Upper lobe of left lung (tissue), 6 donors: ENCODE measurements at regions not wholly inside any gene's neighbourhood (a gene's known extent, or its start where the extent isn't known, plus 50 kb on each side); places are given as distances from the start of the nearest gene placed in this dataset.

Experiments used
- ATAC-seq, 2 donors: fragments of 200-7000 bp; cut with Tn5 transposase; one replicate each; pipeline ENCODE4 v1.9.1; 2022; ENCODE audit warnings: mild to moderate bottlenecking in 2 of 2, moderate library complexity in 2 of 2; ENCODE audit not compliant: low FRiP score in 2 of 2
- DNase-seq, 2 donors: peaks; one replicate each; pipeline ENCODE4 v3.0.0-alpha.2; 2019 to 2020
- H3K27ac ChIP-seq, 4 donors: fragments of 200-600 bp; sonication (generic); one replicate each; pipeline ENCODE4 v1.5.1; 2016 to 2019
- H3K27me3 ChIP-seq, 4 donors: fragments of 200-600 bp; sonication (generic); one replicate each; pipeline ENCODE4 v1.5.1; 2017 to 2019
- H3K36me3 ChIP-seq, 4 donors: fragments of 200-600 bp; sonication (generic); one replicate each; pipeline ENCODE4 v1.5.1; 2016 to 2019
- H3K4me1 ChIP-seq, 4 donors: fragments of 200-600 bp; sonication (generic); one replicate each; pipeline ENCODE4 v1.5.1; 2018 to 2019
- H3K4me3 ChIP-seq, 4 donors: fragments of 200-600 bp; sonication (generic); one replicate each; pipeline ENCODE4 v1.5.1; 2017 to 2019; ENCODE audit warnings: mild to moderate bottlenecking in 2 of 4, moderate library complexity in 1 of 4
- H3K9me3 ChIP-seq, 4 donors: fragments of 200-600 bp; sonication (generic); one replicate each; pipeline ENCODE4 v1.5.1; 2018 to 2019
- EP300 ChIP-seq, 4 donors: sonication (generic); formaldehyde crosslinking; IDR thresholded peaks; one replicate each; pipeline ENCODE4 v1.5.1; 2017; ENCODE audit warnings: antibody characterized with exemption in 4 of 4, control low read depth in 2 of 4
- POLR2A ChIP-seq, 4 donors: fragments of 450-650 bp; IDR thresholded peaks; one replicate each; pipeline ENCODE4 v1.5.1; 2016 to 2017; ENCODE audit warnings: antibody characterized with exemption in 4 of 4, mild to moderate bottlenecking in 2 of 4
- POLR2AphosphoS5 ChIP-seq, 2 donors: sonication (generic); formaldehyde crosslinking; IDR thresholded peaks; one replicate each; pipeline ENCODE4 v1.5.1; 2017; ENCODE audit warnings: antibody characterized with exemption in 2 of 2
- WGBS, 2 donors: methylation state at CpG; one replicate each; pipeline ENCODE4 v1.1.5; 2017 to 2018; 5-methylcytosine and 5-hydroxymethylcytosine counted together
- TF ChIP-seq, protein P1 (sequence below), 6 experiments: fragments of 450-650 bp in 4 of 6; fragments of 200-600 bp in 2 of 6; sonication (generic) in 2 of 6; IDR thresholded peaks; one replicate each; pipeline ENCODE4 v1.5.1; 2016 to 2019; ENCODE audit warnings: antibody characterized with exemption in 6 of 6
- donor health status: DM: no; HTN: no; CAD: no; lungs with moderate emphysema.
- donor health status: DM: no; HTN: yes; CAD: no; lungs with severe emphysema.

DNA sequence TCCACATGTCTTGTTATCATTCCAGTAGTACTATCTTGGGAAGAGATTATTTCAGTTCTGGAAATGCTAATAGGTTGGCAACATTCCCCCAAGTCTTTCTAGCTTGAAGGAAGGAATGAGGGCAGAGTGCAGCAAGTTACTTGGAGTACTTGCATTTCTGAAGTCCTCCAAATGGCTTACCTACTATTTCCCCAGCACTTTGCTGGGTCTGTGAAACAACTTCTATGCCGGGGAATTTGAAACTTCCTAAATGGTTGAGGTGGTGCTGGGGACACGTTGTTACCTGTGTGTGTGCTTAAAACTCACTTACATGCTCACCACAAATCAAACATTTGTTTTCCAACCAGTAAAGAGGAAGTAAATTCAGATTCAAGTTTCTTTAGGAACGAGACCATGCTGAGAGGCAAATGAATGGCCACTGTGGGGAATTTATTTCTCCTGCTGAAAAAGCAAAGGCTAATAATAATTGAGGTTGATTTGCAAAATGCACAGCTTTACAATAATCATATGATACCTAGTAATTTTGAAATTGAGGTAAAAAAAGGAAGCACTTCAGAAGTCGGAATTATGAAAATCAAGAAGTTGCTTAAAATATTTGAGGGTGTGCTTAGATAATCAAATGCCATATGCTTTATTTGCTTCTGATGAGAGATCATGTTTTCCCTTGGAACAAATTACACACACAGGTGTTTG lies 1167.7 kb upstream of the ZEB2 start:
- Histone ChIP-seq H3K9me3 (no peaks in the 10 kb centered on the region), H3K27me3 (no peaks in the 10 kb centered on the region), H3K27ac (peak overlapping the region in 2 of 4 donors; percentile 28), H3K4me3 (peak overlapping the region in 1 of 4 donors; percentile 5), H3K4me1 (peaks cover 0 to 4% (median 2%) of the 10 kb centered on the region in 4 donors), H3K36me3 (no peaks in the 10 kb centered on the region)
- peak in 1 of 2 donors; percentile 48 for DNase-seq
- 31 to 39% methylated on average over 4 of the region's 4 CpGs for WGBS, 2 donors
- ATAC-seq = peak; percentile 55 to 85
- TF ChIP-seq EP300 (IDR thresholded peaks at IDR 0.05) = no peak
- no peak for TF ChIP-seq POLR2AphosphoS5 (IDR thresholded peaks at IDR 0.05)
- no peak for TF ChIP-seq POLR2A (IDR thresholded peaks at IDR 0.05)
- TF ChIP-seq, protein P1, sequence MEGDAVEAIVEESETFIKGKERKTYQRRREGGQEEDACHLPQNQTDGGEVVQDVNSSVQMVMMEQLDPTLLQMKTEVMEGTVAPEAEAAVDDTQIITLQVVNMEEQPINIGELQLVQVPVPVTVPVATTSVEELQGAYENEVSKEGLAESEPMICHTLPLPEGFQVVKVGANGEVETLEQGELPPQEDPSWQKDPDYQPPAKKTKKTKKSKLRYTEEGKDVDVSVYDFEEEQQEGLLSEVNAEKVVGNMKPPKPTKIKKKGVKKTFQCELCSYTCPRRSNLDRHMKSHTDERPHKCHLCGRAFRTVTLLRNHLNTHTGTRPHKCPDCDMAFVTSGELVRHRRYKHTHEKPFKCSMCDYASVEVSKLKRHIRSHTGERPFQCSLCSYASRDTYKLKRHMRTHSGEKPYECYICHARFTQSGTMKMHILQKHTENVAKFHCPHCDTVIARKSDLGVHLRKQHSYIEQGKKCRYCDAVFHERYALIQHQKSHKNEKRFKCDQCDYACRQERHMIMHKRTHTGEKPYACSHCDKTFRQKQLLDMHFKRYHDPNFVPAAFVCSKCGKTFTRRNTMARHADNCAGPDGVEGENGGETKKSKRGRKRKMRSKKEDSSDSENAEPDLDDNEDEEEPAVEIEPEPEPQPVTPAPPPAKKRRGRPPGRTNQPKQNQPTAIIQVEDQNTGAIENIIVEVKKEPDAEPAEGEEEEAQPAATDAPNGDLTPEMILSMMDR (IDR thresholded peaks at IDR 0.05) = no peak

DNA sequence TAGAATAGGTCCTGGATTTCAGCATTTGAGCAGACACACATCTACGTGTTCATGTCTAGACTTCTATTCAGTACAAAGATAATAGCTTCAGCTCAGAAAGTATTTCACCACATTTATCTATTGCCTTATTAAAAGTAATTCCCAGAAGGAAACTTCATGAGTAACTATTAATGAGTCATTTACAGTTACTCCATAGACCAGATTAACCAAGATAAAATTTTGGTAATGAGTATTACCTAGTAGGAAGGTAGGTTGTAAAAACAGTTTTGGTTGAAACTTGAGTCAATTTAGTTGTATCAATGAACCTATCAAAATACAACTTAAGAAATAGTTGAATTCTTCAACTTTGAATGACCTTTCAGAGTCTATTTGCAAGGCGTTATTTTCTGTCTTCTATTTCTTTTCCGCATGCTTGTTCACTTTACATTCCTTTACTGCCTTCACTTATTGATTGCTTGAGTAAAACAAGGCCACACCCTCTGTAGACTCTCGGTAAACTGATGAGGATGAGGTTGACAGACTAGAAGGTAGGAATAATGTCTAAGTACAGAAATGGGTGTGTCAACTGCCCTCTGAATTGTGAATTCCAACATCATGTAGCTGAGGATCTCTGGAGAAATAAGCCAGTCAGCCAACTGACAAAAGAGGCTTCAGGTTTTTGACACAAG lies 1165.6 kb upstream of the ZEB2 start:
- ATAC-seq (peak in 1 of 2 donors; percentile 21), DNase-seq (no peak)
- Histone ChIP-seq H3K27me3 (no peaks in the 10 kb centered on the region), H3K9me3 (no peaks in the 10 kb centered on the region), H3K4me1 (peaks cover 0 to 4% (median 2%) of the 10 kb centered on the region in 4 donors), H3K4me3 (no peak overlapping the region), H3K27ac (no peak overlapping the region), H3K36me3 (no peaks in the 10 kb centered on the region)
- 82 to 86% methylated on average over 4 of the region's 4 CpGs for WGBS, 2 donors
- TF ChIP-seq, protein P1 (IDR thresholded peaks at IDR 0.05) = no peak

DNA sequence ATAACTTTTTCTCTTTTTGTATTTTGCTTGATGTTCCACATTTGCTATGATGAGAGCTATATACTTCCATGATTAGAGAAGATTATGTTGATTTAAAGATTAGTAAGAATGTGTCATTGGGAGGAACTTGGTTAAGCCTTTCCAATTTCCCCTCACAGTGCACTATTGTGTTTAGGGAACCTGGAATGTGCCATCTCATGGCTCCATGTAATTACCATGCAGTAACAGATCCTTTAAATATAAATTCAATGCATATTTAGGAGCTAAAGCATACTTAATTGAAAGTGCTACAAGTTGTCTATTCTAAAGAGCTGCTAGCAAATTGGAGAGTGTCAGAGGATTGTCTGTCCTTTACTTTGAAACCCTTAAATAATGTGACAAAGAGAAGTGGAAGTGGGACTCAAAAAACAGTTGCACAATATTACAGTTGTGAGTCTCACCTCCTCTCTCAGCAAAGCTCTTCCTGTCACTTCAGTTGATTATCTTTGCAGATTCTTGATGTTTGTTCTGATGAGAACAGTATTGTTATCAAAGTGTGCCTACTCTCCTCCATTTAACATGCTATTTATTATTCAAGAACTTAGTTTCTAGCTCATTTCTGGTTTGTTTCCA lies 1162.7 kb upstream of the ZEB2 start:
- no peak for ATAC-seq
- Histone ChIP-seq H3K27me3 (no peaks in the 10 kb centered on the region), H3K4me1 (peaks cover 0 to 4% (median 1%) of the 10 kb centered on the region in 4 donors), H3K4me3 (no peak overlapping the region), H3K9me3 (no peaks in the 10 kb centered on the region), H3K36me3 (no peaks in the 10 kb centered on the region), H3K27ac (no peak overlapping the region)
- DNase-seq = no peak
- TF ChIP-seq POLR2A (IDR thresholded peaks at IDR 0.05) (no peak), EP300 (IDR thresholded peaks at IDR 0.05) (no peak), POLR2AphosphoS5 (IDR thresholded peaks at IDR 0.05) (no peak)
- TF ChIP-seq, protein P1 (IDR thresholded peaks at IDR 0.05) = no peak

DNA sequence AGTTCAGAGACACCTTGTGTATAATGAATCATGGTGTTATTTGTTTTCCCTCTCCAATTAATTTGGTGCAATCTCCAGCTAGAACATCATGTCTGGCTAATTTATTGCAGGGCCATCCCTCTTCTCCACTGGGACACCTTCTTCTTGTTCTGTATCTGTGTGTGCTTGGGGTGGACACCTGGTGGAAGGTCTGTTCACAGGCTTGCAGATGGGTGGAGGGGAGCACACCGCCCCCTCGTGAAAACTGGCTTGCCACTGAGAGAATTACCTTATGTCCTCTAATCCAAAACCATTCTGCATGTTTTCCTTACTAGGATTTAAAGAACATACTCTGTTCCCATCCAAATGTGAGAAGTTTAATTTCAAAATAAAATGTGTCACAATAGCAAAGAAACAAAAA lies 1160.4 kb upstream of the ZEB2 start:
- Histone ChIP-seq H3K27ac (no peak overlapping the region), H3K4me3 (no peak overlapping the region), H3K36me3 (no peaks in the 10 kb centered on the region), H3K9me3 (no peaks in the 10 kb centered on the region), H3K27me3 (no peaks in the 10 kb centered on the region), H3K4me1 (no peaks in the 10 kb centered on the region)
- DNase-seq (no peak), ATAC-seq (no peak)
- TF ChIP-seq, protein P1 (IDR thresholded peaks at IDR 0.05) = no peak
- TF ChIP-seq EP300 (IDR thresholded peaks at IDR 0.05) = no peak
- TF ChIP-seq POLR2AphosphoS5 (IDR thresholded peaks at IDR 0.05) = no peak
- TF ChIP-seq POLR2A (IDR thresholded peaks at IDR 0.05) = no peak
- WGBS, 2 donors = 91% methylated on average over 2 of the region's 2 CpGs
